ENCODE measurements at regions not wholly inside any gene's neighbourhood (a gene's known extent, or its start where the extent isn't known, plus 50 kb on each side); places are given as distances from the start of the nearest gene placed in this dataset.

DNA sequence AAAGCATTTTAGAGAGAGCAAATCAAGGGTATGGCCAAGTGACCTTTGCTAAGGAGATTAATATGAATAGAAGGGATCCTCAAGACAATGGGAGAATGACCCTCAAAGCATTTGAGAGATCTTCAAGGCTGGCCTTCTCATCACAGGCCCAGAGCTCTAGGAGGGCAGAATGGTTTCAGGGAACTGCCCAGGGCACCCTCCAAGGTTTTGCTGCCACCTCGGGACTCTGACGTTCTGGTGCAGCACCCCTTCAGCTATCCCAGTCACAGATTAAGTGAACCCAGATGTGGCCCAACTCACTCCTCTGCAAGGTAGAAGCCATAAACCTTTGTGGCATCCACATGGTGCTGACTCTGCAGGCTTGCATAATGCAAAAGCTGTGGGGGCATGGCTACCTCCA is 209.3 kb downstream of the TLE3 start:
- no peak for TF ChIP-seq EZH2phosphoT487 (IDR thresholded peaks at IDR 0.05; ENCODE audit: low read length)
- TF ChIP-seq EZH2 (optimal IDR thresholded peaks at IDR 0.05; ENCODE audit: low read depth, low read length), result no peak
- Histone ChIP-seq H3K36me3 (replicated peaks; ENCODE audit: insufficient read depth, low read length) (no peaks in the 10 kb centered on the region), H3K27me3 (replicated peaks; ENCODE audit: insufficient read depth, low read length) (no peaks in the 10 kb centered on the region), H3K4me2 (ENCODE audit: low read depth, low read length) (no peak overlapping the region), H3K9me3 (replicated peaks; ENCODE audit: insufficient read depth, low read length) (no peaks in the 10 kb centered on the region), H3K4me1 (ENCODE audit: low read length) (no peaks in the 10 kb centered on the region), H3K9me2 (replicated peaks; ENCODE audit: insufficient read depth, low read length) (no peaks in the 10 kb centered on the region), H3K9ac (ENCODE audit: low read length) (no peak overlapping the region), H3K27ac (ENCODE audit: low read length) (no peak overlapping the region), H3K4me3 (ENCODE audit: low read length) (no peak overlapping the region), H2AFZ (ENCODE audit: low read length) (no peak overlapping the region), H3F3A (ENCODE audit: insufficient read depth, low read length) (no peaks in the 10 kb centered on the region), H4K20me1 (ENCODE audit: insufficient read depth, low read length) (no peaks in the 10 kb centered on the region), H3K79me2 (ENCODE audit: low read length) (no peaks in the 10 kb centered on the region)
- no peak for DNase-seq

DNA sequence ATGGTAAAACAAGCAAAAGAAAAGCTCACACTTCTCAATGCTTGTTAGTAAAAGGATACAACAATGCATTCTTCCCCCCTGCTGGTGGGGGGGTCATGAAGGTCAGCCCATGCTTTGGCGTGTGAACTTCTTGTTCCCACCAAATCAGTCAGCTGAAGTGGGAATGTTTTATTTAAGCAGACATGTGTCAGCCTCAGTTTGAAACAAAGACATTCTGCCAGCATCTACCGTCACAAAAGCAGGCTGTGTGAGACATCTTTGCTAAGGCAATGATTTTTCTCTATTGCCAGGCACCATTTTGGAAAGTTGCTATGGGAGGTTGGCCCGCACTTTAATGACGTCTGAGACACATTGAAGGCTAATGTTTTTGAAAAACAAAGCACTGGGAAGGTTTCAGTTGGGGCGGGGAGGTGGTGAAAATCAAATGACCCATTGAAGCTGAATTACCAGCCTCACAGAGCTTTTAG is 206.6 kb downstream of the TLE3 start:
- H4K20me1 ChIP-seq (ENCODE audit: insufficient read depth, low read length), result no peaks in the 10 kb centered on the region
- no peaks in the 10 kb centered on the region for H3K9me3 ChIP-seq (replicated peaks; ENCODE audit: insufficient read depth, low read length)
- no peaks in the 10 kb centered on the region for H3K79me2 ChIP-seq (ENCODE audit: low read length)
- DNase-seq, result no peak
- no peak overlapping the region for H2AFZ ChIP-seq (ENCODE audit: low read length)
- H3K9me2 ChIP-seq (replicated peaks; ENCODE audit: insufficient read depth, low read length), result no peaks in the 10 kb centered on the region
- no peak overlapping the region for H3K9ac ChIP-seq (ENCODE audit: low read length)
- no peaks in the 10 kb centered on the region for H3K4me1 ChIP-seq (ENCODE audit: low read length)
- no peak overlapping the region for H3K27ac ChIP-seq (ENCODE audit: low read length)
- H3F3A ChIP-seq (ENCODE audit: insufficient read depth, low read length), result no peaks in the 10 kb centered on the region
- no peaks in the 10 kb centered on the region for H3K27me3 ChIP-seq (replicated peaks; ENCODE audit: insufficient read depth, low read length)
- no peaks in the 10 kb centered on the region for H3K36me3 ChIP-seq (replicated peaks; ENCODE audit: insufficient read depth, low read length)
- TF ChIP-seq EZH2phosphoT487 (IDR thresholded peaks at IDR 0.05; ENCODE audit: low read length), result no peak
- TF ChIP-seq EZH2 (optimal IDR thresholded peaks at IDR 0.05; ENCODE audit: low read depth, low read length), result no peak
- TF ChIP-seq, protein P1, sequence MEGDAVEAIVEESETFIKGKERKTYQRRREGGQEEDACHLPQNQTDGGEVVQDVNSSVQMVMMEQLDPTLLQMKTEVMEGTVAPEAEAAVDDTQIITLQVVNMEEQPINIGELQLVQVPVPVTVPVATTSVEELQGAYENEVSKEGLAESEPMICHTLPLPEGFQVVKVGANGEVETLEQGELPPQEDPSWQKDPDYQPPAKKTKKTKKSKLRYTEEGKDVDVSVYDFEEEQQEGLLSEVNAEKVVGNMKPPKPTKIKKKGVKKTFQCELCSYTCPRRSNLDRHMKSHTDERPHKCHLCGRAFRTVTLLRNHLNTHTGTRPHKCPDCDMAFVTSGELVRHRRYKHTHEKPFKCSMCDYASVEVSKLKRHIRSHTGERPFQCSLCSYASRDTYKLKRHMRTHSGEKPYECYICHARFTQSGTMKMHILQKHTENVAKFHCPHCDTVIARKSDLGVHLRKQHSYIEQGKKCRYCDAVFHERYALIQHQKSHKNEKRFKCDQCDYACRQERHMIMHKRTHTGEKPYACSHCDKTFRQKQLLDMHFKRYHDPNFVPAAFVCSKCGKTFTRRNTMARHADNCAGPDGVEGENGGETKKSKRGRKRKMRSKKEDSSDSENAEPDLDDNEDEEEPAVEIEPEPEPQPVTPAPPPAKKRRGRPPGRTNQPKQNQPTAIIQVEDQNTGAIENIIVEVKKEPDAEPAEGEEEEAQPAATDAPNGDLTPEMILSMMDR (IDR thresholded peaks at IDR 0.05; ENCODE audit: low read length), result no peak
- H3K4me3 ChIP-seq (ENCODE audit: low read length), result no peak overlapping the region
- H3K4me2 ChIP-seq (ENCODE audit: low read depth, low read length), result no peak overlapping the region

DNA sequence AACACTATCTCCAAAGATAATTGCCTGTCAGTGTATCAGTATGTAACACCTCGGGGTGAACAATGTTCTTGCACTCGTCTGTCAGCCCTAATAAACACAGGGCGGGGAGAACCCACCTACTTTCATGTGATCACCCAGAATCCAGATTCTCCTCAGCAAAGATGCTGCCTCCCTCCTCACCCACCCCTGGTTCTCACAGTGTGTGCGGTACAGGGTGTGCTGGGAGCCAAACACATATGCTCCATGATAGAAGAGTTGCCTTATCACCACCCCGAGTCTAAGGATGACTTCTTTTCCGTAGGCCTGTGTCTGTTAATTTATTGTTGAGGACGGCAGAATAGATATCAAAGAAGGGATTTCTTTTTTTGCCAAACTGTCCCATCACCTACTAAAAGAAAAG is 206.1 kb downstream of the TLE3 start:
- no peak for DNase-seq
- no peaks in the 10 kb centered on the region for H3K4me1 ChIP-seq (ENCODE audit: low read length)
- TF ChIP-seq EZH2 (optimal IDR thresholded peaks at IDR 0.05; ENCODE audit: low read depth, low read length) (no peak), EZH2phosphoT487 (IDR thresholded peaks at IDR 0.05; ENCODE audit: low read length) (no peak)
- TF ChIP-seq, protein P1 (IDR thresholded peaks at IDR 0.05; ENCODE audit: low read length), result no peak
- no peak overlapping the region for H2AFZ ChIP-seq (ENCODE audit: low read length)
- H3K79me2 ChIP-seq (ENCODE audit: low read length), result no peaks in the 10 kb centered on the region
- no peaks in the 10 kb centered on the region for H3K9me3 ChIP-seq (replicated peaks; ENCODE audit: insufficient read depth, low read length)
- no peak overlapping the region for H3K9ac ChIP-seq (ENCODE audit: low read length)
- H3K4me2 ChIP-seq (ENCODE audit: low read depth, low read length), result no peak overlapping the region
- no peak overlapping the region for H3K4me3 ChIP-seq (ENCODE audit: low read length)
- no peaks in the 10 kb centered on the region for H3K36me3 ChIP-seq (replicated peaks; ENCODE audit: insufficient read depth, low read length)
- no peaks in the 10 kb centered on the region for H3K27me3 ChIP-seq (replicated peaks; ENCODE audit: insufficient read depth, low read length)
- H4K20me1 ChIP-seq (ENCODE audit: insufficient read depth, low read length), result no peaks in the 10 kb centered on the region
- H3K27ac ChIP-seq (ENCODE audit: low read length), result no peak overlapping the region
- H3K9me2 ChIP-seq (replicated peaks; ENCODE audit: insufficient read depth, low read length), result no peaks in the 10 kb centered on the region
- no peaks in the 10 kb centered on the region for H3F3A ChIP-seq (ENCODE audit: insufficient read depth, low read length)

DNA sequence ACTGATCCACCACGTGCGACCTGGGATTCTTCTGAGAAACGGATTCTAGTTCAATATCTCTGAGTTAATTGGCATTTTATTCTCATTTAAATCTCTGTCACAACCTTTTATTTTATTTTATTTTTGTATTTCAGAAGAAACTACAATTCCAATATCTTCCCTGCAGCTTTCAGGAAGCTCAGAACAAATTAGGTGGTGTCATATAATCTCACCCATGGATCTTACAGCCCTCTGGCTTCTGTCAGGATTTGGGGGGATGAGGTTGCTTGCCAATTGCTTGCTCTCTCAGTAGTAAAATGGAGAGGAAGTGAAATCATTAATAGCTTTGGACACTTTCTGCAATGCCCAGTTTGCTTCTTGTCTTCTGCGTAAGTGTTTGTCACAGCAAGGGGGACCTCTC is 205.4 kb downstream of the TLE3 start:
- Histone ChIP-seq H3K4me2 (ENCODE audit: low read depth, low read length) (no peak overlapping the region), H3K27me3 (replicated peaks; ENCODE audit: insufficient read depth, low read length) (no peaks in the 10 kb centered on the region), H3K36me3 (replicated peaks; ENCODE audit: insufficient read depth, low read length) (no peaks in the 10 kb centered on the region), H3K4me3 (ENCODE audit: low read length) (no peak overlapping the region), H3K9me3 (replicated peaks; ENCODE audit: insufficient read depth, low read length) (no peaks in the 10 kb centered on the region), H2AFZ (ENCODE audit: low read length) (no peak overlapping the region), H3K79me2 (ENCODE audit: low read length) (no peaks in the 10 kb centered on the region), H4K20me1 (ENCODE audit: insufficient read depth, low read length) (no peaks in the 10 kb centered on the region), H3K9me2 (replicated peaks; ENCODE audit: insufficient read depth, low read length) (no peaks in the 10 kb centered on the region), H3K9ac (ENCODE audit: low read length) (no peak overlapping the region), H3F3A (ENCODE audit: insufficient read depth, low read length) (no peaks in the 10 kb centered on the region), H3K4me1 (ENCODE audit: low read length) (no peaks in the 10 kb centered on the region), H3K27ac (ENCODE audit: low read length) (no peak overlapping the region)
- TF ChIP-seq EZH2phosphoT487 (IDR thresholded peaks at IDR 0.05; ENCODE audit: low read length) (no peak), EZH2 (optimal IDR thresholded peaks at IDR 0.05; ENCODE audit: low read depth, low read length) (no peak)
- TF ChIP-seq, protein P1 (IDR thresholded peaks at IDR 0.05; ENCODE audit: low read length), result no peak
- no peak for DNase-seq

All from MM.1S (cell line).